GM12878 (cell line): ENCODE measurements at regions not wholly inside any gene's neighbourhood (a gene's known extent, or its start where the extent isn't known, plus 50 kb on each side); places are given as distances from the start of the nearest gene placed in this dataset.

Source experiments
- CBX5 ChIP-seq: sonication (generic); IDR thresholded peaks from 2 replicates; pipeline ENCODE4 v1.6.1; 2016; ENCODE audit warnings: low read depth, moderate library complexity, mild to moderate bottlenecking, inconsistent platforms
- CEBPB ChIP-seq, 2 experiments: fragments of 150-350 bp in 1 of 2; IDR thresholded peaks; 2 replicates each; pipeline ENCODE4 v1.6.1; 2012 to 2014; ENCODE audit warnings: low read depth in 2 of 2, low read length in 2 of 2, borderline replicate concordance in 1 of 2, inconsistent platforms in 1 of 2
- CHD4 ChIP-seq: fragments of 200-600 bp; sonication (generic); IDR thresholded peaks from 2 replicates; pipeline ENCODE4 v1.6.1; 2016; ENCODE audit warnings: mild to moderate bottlenecking
- CTCF ChIP-seq, 3 experiments: IDR thresholded peaks in 2 of 3; conservative IDR thresholded peaks in 1 of 3; 2 replicates each; pipeline ENCODE4 v1.5.1; 2011; ENCODE audit warnings: low read depth in 3 of 3, low read length in 3 of 3, mild to moderate bottlenecking in 3 of 3, control low read depth in 2 of 3, moderate library complexity in 2 of 3, inconsistent platforms in 1 of 3, mixed read lengths in 1 of 3; ENCODE audit not compliant: control insufficient read depth in 2 of 3, insufficient read depth in 1 of 3; ENCODE audit errors: extremely low read depth in 1 of 3
- E2F8 ChIP-seq: fragments of 450-650 bp; IDR thresholded peaks from 2 replicates; pipeline ENCODE4 v1.6.1; 2018; ENCODE audit warnings: mild to moderate bottlenecking, low read depth, moderate library complexity; ENCODE audit not compliant: partially characterized antibody
- FOS ChIP-seq: IDR thresholded peaks from 3 replicates; pipeline ENCODE4 v1.6.1; 2011; ENCODE audit warnings: borderline replicate concordance; ENCODE audit not compliant: insufficient read length; ENCODE audit errors: extremely low read depth
- FOXM1 ChIP-seq: IDR thresholded peaks from 2 replicates; pipeline ENCODE4 v1.6.1; 2012; ENCODE audit warnings: low read depth, mild to moderate bottlenecking, inconsistent platforms, low read length, moderate library complexity
- HCFC1 ChIP-seq: fragments of 150-350 bp; IDR thresholded peaks from 2 replicates; pipeline ENCODE4 v1.6.1; 2014; ENCODE audit warnings: low read length
- HDGF ChIP-seq: fragments of 450-650 bp; IDR thresholded peaks from 2 replicates; pipeline ENCODE4 v1.6.1; 2016; ENCODE audit warnings: antibody characterized with exemption
- NFIC ChIP-seq: IDR thresholded peaks from 2 replicates; pipeline ENCODE4 v1.6.1; 2012; ENCODE audit warnings: low read depth, mild to moderate bottlenecking, inconsistent platforms, low read length, moderate library complexity
- RCOR1 ChIP-seq: conservative IDR thresholded peaks from 2 replicates; pipeline ENCODE4 v1.6.1; 2012; ENCODE audit warnings: low read depth, low read length, improper control_type of control experiment
- USF1 ChIP-seq: IDR thresholded peaks from 2 replicates; pipeline ENCODE4 v1.6.1; 2011; ENCODE audit warnings: borderline replicate concordance, low read depth, mild to moderate bottlenecking, moderate library complexity, mixed read lengths, low read length; ENCODE audit not compliant: insufficient read depth; ENCODE audit errors: extremely low read length
- TF ChIP-seq, protein P1 (sequence below): fragments of 450-650 bp; formaldehyde crosslinking; IDR thresholded peaks from 2 replicates; pipeline ENCODE4 v1.5.0; 2022; ENCODE audit warnings: mild to moderate bottlenecking, missing genetic modification characterization
- TF ChIP-seq, protein P2 (sequence below): IDR thresholded peaks from 2 replicates; pipeline ENCODE4 v1.6.1; 2012; ENCODE audit warnings: mild to moderate bottlenecking, low read depth, low read length

DNA sequence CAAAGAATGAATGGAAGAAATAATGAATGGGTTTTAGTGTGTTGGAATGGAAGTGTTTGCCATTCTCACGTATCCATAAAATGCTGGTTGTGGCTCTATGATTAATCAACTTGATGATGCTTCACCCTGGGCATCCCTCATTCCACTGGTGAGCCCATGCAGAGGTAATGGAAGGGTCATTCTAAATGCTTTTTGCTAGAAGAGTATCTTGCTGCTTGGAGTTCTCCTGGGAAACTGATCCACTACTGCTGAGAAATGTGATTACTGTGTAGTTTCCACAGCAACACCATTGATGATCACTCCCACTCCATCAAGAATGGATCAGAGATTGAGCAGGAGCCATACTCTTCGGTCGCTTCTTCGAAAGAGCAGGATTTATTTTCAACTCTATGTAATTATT is 101.6 kb downstream of the ARL5B start:
- TF ChIP-seq HCFC1 (no peak), FOS (no peak), E2F8 (no peak), CTCF (IDR thresholded peaks at IDR 0.05 in 2 of 3, conservative IDR thresholded peaks at IDR 0.05 in 1 of 3; ENCODE audit: control insufficient read depth in 2 of 3, extremely low read depth in 1 of 3, insufficient read depth in 1 of 3, low read depth in 3 of 3, low read length in 3 of 3) (no peak), USF1 (no peak), FOXM1 (no peak), RCOR1 (no peak), NFIC (no peak), CHD4 (no peak), CEBPB (IDR thresholded peaks at IDR 0.05; ENCODE audit: borderline replicate concordance in 1 of 2, low read depth in 2 of 2, low read length in 2 of 2) (no peak), HDGF (no peak), CBX5 (no peak)
- TF ChIP-seq, protein P1, sequence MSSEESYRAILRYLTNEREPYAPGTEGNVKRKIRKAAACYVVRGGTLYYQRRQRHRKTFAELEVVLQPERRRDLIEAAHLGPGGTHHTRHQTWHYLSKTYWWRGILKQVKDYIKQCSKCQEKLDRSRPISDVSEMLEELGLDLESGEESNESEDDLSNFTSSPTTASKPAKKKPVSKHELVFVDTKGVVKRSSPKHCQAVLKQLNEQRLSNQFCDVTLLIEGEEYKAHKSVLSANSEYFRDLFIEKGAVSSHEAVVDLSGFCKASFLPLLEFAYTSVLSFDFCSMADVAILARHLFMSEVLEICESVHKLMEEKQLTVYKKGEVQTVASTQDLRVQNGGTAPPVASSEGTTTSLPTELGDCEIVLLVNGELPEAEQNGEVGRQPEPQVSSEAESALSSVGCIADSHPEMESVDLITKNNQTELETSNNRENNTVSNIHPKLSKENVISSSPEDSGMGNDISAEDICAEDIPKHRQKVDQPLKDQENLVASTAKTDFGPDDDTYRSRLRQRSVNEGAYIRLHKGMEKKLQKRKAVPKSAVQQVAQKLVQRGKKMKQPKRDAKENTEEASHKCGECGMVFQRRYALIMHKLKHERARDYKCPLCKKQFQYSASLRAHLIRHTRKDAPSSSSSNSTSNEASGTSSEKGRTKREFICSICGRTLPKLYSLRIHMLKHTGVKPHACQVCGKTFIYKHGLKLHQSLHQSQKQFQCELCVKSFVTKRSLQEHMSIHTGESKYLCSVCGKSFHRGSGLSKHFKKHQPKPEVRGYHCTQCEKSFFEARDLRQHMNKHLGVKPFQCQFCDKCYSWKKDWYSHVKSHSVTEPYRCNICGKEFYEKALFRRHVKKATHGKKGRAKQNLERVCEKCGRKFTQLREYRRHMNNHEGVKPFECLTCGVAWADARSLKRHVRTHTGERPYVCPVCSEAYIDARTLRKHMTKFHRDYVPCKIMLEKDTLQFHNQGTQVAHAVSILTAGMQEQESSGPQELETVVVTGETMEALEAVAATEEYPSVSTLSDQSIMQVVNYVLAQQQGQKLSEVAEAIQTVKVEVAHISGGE (CRISPR knock-in tag) = no peak
- TF ChIP-seq, protein P2, sequence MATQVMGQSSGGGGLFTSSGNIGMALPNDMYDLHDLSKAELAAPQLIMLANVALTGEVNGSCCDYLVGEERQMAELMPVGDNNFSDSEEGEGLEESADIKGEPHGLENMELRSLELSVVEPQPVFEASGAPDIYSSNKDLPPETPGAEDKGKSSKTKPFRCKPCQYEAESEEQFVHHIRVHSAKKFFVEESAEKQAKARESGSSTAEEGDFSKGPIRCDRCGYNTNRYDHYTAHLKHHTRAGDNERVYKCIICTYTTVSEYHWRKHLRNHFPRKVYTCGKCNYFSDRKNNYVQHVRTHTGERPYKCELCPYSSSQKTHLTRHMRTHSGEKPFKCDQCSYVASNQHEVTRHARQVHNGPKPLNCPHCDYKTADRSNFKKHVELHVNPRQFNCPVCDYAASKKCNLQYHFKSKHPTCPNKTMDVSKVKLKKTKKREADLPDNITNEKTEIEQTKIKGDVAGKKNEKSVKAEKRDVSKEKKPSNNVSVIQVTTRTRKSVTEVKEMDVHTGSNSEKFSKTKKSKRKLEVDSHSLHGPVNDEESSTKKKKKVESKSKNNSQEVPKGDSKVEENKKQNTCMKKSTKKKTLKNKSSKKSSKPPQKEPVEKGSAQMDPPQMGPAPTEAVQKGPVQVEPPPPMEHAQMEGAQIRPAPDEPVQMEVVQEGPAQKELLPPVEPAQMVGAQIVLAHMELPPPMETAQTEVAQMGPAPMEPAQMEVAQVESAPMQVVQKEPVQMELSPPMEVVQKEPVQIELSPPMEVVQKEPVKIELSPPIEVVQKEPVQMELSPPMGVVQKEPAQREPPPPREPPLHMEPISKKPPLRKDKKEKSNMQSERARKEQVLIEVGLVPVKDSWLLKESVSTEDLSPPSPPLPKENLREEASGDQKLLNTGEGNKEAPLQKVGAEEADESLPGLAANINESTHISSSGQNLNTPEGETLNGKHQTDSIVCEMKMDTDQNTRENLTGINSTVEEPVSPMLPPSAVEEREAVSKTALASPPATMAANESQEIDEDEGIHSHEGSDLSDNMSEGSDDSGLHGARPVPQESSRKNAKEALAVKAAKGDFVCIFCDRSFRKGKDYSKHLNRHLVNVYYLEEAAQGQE = no peak
